Glomerular visceral epithelial cell (primary cell): ENCODE measurements at regions not wholly inside any gene's neighbourhood (a gene's known extent, or its start where the extent isn't known, plus 50 kb on each side); places are given as distances from the start of the nearest gene placed in this dataset.
A peak's percentile ranks its signal among the peaks of the same experiment; 100 is the strongest.

Experiments used
- DNase-seq: peaks from one replicate; pipeline ENCODE4 v3.0.0-alpha.2; 2016; ENCODE audit errors: extremely low spot score

DNA sequence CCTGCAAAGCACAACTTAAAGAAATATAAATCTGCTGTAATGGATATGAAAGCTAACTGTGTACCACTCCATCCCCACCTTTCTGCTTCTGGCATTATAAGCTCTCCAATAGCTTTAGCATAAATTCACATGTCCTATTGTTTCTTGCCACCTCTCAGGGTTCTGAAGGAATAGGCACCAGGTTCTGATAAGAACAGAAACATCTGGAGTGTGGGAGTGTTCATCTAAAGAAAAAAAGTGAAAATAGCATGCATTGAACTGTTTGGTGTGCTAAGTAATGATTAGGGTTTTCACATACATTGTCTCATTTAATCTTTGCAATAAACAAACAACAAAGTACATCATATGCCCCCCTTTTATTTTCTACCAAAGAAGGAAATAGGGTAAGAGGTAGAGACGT, 72.3 kb downstream of the FAM76B start:
- DNase-seq, result no peak

DNA sequence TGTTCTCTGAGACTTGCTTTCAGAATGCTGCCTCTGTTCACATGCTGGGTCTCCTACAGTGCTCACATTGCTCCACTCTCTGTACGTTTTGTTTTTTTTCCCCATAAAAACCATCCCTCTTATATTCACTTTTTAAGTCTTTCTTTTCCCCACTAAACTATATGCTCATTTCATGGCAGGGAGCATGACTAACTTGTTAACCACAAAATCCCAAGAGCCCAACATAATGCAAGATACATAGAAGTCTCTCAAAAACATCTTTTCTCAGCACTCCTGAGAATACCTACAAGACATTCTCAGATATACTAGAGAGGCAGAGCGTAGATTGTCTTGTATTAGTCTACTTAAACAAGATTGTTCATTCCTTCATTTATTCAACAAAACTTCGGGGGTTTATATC, 73.3 kb downstream of the FAM76B start:
- no peak for DNase-seq

DNA sequence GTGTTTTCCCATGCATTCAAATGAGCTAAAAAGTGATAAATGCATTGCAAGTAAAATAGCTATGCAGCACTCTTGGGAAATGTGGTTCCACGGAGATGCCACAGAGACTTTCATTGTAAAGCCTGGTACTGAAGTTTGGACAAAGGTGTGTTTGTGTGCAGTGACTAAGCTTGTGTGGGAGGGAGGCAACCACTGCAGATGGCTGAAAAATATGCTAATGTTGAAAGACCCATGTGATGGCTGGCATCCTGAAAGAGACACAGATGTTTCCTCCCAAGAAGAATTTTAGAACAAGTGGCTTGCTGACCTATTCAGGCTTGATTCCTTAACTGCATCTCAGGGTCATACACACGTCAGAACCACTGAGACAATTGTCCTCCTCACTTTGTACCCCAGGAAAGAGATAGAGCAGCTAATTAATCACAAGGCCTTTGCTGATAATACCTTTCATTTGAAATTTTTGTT, 73.8 kb downstream of the FAM76B start:
- DNase-seq, result no peak

DNA sequence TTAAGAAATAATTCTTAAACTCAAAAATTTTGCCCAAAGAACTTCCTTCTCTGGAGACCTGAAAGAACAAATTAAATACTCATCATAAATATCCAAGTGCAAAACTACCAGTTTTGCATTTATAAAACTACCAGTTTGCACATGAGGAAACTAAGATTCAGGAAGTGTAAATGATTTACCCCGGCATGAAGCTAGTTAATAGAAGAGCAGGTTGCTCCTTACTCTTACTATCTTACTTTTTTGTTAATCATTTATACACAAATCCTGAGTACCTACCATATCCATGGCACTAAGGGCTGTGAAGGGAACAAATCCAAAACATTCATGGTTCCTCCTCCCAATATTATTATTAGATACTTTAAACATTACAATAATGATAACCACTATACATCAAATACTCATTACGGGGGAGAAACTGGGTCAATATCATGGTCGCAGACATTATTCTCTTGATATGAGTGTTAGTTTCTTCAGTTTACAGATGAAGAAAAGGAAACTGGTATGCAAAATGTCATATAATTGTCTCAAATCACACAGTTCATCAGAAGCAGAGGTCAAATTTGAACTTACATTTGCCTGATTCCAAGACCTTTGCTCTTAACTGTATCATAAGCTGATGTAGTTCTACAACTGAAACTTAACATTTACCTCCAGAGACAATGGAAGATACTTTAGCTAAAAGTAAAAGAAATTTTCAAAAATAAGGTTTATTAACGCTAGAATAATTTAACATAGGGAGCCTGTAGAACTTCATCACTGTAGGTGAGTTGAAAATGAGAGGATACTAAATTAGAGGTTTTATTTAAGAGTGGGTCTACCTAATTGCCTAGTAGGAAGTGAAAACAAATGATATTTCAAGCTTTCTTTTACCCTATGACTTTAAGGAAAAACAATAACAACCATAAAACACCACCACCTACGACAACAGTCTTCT, 74.5 kb downstream of the FAM76B start:
- no peak for DNase-seq

DNA sequence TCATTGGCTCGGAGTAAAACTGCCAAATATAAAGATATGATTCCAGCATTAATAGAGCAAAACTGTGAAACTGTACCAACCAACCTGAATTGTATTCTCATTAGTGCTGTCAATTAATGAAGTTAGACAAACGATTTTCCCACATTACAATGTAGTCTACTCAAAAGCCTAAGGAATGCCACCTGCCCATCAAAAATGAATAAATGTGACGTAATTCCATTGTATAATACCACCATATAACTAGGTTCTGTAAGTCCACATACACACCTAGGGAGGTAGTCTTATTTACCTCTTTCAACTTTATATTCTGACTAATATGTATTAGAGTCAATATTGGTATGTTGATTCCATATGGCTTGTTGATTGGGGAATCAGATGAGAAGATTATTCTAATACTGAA, 76.2 kb downstream of the FAM76B start:
- DNase-seq, result no peak

DNA sequence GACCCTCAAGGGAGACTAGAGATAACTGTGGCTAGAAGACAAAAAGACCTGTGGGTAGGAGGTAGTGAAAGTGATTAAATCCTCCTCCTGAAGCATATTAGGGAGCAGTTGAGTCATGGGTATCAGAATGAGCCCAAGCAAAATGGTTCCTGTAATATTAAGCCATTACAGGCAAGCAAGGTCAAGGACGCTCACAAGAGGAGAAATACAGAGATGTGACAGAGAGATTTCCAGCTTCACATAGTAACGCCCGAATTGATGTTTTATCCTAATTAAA, 77.7 kb downstream of the FAM76B start:
- DNase-seq, result no peak

DNA sequence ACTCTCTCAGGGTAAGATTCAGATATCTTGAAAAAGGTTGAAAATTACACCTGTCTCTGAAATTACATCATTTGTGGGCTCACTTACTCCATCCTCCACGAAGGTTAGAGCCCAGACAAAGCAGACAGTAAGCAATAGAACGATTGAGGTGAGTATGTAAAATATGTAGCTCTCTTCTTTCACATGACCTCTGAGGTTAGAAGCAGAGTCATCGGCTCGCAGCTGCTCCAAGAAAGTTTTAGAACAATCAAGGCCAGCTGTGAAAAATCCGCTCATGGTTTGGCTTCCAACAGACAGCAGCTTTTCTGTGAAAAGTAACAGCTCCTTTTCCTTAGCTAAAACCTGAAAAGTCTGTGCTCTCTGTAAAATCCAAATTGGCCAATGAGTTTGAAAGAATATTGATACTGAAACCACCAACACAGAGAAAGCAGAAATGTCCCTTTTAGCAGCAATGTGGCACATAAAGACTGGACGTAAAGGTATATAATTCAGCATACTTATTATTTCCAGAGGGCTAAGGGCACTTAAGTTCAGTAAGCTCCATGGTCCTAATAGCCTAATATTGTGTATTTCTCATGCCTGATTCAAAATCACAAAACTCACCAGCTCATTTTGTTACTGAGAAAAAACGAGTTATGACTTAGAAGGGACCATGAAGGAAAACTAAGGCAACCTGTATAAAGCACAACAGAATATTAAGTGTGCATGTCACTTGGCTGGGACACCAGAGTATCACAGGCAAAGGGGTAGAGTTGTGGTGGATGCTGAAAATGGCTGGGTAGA, 78.2 kb downstream of the FAM76B start:
- DNase-seq, result no peak

DNA sequence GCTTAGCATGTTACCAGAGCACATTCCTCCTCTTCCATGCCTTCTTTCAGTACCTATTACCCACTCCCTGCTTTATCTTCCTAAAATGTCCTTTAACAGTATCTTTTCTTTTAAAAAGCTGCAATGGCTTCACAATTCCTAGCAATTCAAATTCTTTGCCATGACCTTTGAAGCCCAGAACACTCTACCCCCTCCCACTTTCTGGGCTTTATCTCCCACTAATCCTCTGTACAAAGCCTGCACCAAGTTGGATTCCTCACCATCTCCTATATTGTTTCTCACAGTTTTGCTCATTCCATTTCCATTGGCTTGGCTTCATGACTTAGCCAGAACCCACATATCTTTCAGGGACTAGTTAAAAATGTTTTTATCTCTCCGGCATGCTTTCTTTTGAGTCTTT, 80.9 kb downstream of the FAM76B start:
- no peak for DNase-seq

- DNase-seq, result no peak
Measured at GRCh38 chr11:95706974-95707387, 82.6 kb downstream of the FAM76B start.

DNA sequence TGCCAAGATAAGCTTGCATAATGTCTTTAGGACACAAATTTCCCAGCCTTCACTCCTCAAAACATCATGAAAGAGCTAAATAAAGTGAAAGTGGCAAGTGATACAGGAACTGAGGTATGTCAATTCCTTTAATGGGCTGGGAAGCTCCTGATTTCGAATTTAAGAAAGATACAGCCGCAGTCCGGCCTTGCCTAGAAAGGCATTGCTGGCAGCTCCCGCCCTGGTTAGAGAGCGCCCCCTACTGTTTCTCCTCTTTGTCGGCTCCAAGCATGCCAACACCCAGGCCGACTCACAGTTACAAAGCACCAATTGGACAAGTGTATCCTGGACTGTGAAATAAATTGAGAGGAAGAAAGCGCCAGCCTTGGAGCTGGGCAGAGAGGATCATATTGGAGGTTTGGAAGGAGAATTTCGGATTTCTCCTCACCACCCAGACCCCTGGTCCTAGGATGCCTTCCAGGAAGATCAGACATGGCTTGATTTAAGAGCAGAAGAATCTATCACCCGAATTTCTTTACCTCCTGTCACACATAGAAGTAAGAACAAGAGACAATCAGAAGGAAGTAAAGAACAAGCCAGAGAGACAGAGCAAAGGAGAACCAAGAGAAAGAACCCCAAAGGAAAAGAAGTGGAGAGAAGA, 84.0 kb downstream of the FAM76B start:
- peak; percentile 66 for DNase-seq

DNA sequence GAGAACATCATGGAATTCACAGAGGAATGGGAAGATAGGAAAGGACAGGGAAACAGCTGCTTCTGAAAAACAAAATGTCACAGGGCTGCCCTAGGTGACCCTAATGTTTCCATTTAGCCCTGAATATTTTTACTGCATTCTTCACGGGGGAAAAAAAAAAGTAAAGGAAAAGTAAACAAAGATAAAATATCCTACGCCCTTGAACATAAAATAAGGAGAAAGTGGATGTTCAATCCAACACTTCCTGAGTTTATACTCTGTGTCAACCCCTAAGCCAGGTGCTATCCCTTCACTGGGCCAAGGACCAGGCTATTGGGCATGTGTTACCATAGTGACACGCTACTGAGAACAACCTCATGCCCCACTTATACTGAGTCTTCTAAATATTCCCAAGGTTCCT, 84.7 kb downstream of the FAM76B start:
- no peak for DNase-seq

GRCh38 chr11:95703049-95703448, 86.5 kb downstream of the FAM76B start:
- DNase-seq, result no peak

- DNase-seq, result no peak
Measured at GRCh38 chr11:95702526-95702925, 87.1 kb downstream of the FAM76B start.

GRCh38 chr11:95700471-95700817, 89.1 kb downstream of the FAM76B start:
- DNase-seq, result no peak

DNA sequence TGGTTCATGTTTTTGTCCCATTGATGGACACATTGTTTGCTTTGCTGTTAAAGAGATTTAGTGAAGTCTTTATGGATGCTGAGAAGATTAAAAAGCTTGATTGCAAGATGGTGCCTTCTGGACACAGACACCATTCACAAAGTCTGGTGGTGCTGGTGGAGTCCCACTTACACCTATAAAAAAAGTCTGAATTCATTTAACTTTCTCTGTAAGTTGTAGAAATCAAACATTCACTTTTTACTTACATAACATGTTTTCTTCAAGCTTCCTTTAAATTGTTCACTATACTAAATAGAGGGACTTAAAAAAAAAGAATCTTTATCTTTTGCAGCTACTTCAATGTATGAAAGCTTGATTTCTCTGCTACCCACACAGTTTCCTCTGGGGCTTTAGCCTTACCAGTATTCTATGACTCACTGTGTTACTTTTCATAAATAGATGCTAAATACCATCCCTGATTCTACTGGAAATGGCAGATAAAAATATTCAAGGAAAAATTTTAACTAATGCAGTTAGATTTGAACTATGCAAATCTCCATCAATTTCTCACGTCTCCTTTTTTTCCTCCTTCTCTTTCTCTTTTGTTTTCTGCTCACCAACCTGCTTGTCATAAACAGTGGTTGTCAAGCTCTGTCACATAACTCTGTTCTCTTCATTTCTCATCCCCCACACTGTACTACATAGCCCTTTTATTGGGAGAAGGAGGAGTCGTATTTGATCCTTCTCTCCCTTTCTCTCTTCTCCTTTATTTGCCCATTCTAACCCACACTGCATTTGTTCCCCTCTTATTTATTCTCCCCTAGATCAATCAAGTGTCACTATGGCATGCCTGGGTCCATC, 89.7 kb downstream of the FAM76B start:
- no peak for DNase-seq

DNA sequence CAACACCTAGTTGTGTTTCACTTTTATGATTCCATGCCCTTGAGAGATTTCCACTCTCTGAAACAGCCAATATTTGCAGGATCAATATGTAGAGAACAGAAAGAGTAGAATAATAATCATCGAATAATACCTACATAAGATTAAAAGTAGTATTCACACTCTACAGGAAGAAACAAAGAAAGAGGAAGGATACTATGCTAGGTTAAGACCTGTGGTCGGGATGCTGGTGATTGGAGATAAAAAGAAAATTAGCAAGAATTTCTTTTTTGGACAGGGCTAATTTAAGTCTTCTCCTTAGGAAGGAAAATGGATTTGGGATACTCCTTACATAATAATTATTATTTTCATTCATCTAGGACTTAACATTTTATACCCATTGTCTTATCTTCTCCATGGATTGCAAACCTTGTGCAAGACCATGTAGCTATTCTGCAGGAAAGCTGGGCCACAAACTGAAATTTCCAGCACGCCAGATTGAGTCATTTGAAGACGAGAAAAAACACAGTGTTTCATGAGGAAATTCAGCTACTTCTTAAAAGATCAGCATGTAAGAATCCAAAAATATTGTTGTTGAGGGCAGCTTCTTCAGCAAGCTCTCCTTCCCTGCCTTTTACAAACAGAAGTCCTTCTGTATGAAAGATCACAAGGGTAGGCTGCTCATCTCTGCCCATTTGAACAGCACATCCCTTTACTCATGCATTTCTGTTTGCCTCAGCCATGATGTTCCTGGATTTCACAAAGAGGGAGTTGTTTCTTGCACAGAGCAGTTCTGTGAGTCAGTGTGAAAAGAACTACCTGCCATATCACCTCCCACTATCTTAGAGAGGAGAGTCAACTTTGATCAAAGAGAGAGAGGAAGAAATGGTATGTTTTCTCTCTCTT, 90.7 kb downstream of the FAM76B start:
- no peak for DNase-seq

GRCh38 chr11:95697614-95698408, 91.8 kb downstream of the FAM76B start:
- no peak for DNase-seq

DNA sequence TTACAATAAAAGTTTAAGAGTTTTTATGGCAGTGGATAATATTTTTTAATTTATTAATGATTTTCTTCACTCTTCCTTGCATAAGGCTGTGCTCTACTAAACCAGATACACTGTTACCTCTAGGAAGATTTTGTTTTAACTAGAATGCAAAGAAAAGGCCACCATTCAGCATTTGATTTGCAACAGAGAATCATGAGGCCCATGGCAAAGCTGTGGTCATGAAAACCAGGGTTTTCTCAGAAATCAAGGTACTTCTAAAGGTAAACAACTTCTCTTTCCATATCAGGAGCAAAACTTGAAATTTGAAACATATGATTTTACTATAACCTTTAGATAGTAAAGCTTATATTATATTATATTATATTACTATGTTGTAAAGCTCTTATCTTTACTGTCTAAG, 94.4 kb downstream of the FAM76B start:
- DNase-seq, result no peak

DNA sequence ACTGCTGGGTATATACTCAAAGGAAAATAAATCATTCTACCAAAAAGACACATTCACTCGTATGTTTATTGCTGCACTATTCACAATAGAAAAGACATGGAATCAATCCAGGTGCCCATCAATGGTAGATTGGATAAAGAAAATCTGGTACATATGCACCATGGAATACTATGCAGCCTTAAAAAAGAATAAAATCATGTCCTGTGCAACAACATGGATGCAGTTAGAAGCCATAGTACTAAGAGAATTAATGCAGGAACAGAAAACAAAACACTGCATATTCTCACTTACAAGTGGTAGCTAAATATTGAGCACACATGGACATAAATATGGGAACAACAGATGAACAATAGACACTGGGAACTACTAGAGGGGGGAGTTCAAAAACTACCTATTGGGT, 96.3 kb downstream of the FAM76B start:
- no peak for DNase-seq
